Epidermal melanocyte (primary cell): ENCODE measurements at regions not wholly inside any gene's neighbourhood (a gene's known extent, or its start where the extent isn't known, plus 50 kb on each side); places are given as distances from the start of the nearest gene placed in this dataset.

Experiments used
- DNase-seq: peaks from one replicate; pipeline ENCODE4 v3.0.0; 2011; ENCODE audit warnings: low spot score; ENCODE audit not compliant: insufficient read length

DNA sequence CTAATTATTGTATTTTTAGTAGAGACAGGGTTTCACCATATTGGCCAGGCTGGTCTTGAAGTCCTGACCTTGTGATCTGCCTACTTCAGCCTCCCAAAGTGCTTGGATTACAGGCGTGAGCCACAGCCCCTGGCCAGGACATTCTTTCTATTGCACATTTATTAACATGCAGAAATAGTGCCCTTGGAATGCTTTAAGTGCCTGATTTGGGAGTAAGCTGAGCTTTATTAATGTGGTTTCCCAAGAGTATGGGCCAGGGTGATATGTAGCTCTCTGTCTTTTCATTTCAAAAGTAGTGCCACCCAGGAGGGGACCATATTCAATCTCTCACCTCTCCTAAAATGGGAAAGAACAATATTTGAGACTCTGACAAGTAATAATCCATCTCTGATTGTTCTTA is 970.7 kb downstream of the KCNMA1 start:
- no peak for DNase-seq

DNA sequence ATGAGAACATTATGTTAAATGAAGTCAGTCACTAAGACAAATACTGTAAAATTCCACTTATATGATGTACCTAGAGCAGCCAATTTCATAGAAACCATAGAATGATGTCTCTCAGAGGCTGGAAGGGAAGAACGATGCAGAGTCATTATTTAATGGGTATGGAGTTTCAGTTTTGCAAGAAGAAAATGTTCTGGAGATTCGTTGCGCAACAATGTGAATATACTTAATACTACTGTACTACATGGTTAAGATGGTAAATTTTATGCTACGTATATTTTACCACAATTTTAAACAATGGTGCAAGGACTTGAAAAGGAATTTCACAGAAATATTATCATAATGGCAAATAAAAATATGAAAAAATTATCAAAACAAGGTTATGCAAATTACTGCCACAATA is 972.6 kb downstream of the KCNMA1 start:
- DNase-seq, result no peak

DNA sequence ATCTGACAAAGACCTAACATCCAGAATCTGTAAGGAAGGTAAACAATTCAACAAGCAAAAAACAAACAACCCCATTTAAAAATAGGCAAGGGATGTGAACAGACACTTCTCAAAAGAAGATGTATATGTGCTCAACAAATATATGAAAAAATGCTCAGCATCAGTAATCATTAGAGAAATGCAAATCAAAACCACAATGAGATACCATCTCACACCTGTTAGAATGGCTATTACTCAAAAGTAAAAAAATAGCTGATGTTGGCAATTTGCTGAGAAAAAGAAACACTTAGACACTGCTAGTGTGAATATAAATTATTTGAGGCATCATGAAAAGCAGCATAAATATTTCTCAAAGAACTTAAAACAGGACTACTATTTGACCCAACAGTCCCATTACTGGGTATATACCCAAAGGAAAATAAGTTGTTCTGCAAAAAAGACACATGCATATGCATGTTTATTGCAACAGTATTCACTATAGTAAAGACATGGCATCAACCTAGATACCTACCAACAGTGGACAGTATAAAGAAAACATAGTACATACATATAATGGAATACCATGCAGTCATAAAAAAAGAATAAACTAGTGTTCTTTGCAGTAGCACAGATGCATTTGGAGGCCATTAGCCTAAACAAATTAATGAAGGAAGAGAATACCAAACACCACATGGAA is 980.1 kb downstream of the KCNMA1 start:
- no peak for DNase-seq

DNA sequence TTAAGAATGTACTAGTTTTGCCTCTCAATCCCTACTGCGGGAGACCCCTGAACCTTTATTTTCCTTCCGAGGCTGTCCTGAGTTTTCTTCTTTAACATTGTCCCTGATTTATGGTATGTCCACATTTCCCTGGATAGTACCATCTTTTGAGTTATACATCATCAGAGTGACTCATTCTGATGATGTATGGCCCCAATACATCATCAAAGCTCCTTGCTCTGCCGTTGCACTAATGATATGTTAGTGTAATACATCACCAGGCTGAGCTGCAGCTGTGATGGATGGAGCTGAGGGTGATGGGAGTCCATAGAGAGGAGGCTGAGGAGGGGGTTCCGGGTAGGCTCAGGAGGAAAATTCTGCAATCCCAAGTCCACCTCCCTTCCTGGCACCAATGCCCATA is 986.5 kb downstream of the KCNMA1 start:
- no peak for DNase-seq

GRCh38 chr10:76649723-76650127 is 987.9 kb downstream of the KCNMA1 start:
- no peak for DNase-seq

- DNase-seq, result no peak
These were observed 988.4 kb downstream of the KCNMA1 start for GRCh38 chr10:76649254-76649653.

GRCh38 chr10:76647301-76647700 is 990.3 kb downstream of the KCNMA1 start:
- DNase-seq, result no peak

GRCh38 chr10:76645341-76645740 is 992.3 kb downstream of the KCNMA1 start:
- no peak for DNase-seq

DNA sequence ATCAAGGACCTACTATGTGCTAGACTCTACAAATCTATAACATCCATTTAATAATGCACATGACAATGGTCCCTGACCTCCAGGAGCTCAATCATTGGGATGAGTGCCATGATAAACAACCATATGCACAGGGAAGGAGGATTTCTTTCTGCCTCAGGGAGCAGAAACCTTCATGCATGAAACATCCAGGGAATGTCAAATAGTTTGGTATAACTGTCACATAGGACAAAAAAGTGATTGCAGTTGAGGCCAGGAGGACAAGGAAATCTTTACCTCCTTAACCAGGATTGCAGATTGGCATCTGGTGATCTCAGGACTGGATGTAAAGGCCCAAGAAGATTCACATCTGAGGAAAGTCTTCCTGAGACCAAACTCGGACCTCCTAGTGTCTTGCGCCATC is 993.1 kb downstream of the KCNMA1 start:
- DNase-seq, result no peak

GRCh38 chr10:76643511-76643911 is 994.1 kb downstream of the KCNMA1 start:
- DNase-seq, result no peak

DNA sequence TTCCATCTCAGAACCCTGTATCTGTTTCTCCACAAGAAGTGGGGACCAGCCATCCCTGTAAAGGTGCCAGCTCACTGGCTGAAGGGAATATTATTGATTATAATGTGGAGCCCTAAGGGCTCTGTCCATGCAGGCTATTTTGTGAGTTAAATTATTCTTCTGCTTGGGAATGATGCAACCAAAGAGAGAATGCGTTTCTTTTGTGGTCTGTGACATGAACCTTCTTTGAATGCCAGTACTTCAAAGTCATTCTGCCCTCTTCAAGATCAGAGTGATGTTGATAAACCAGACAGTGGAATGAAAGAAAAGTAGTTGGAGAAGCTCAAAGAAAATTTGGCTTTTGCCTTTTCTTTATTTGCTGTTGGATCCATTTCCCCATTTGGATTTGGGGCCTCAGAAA is 995.2 kb downstream of the KCNMA1 start:
- no peak for DNase-seq

- DNase-seq, result no peak
These were observed 996.4 kb downstream of the KCNMA1 start for GRCh38 chr10:76641215-76641614.

GRCh38 chr10:76640806-76641205 is 996.8 kb downstream of the KCNMA1 start:
- no peak for DNase-seq

DNA sequence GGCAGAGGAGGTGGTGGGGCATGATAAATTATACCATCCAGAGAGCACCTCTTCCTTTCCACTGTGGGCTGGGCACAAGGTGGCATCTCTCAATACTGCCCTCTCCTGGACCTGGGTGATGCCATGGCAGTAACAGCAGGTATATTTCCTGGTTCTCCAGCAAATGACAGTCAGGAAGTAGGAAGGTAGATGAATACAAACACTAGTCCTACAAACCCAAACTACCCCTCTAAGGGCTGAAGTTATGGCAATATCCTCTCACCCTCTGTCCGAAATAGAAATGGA is 1004.9 kb downstream of the KCNMA1 start:
- DNase-seq, result no peak

DNA sequence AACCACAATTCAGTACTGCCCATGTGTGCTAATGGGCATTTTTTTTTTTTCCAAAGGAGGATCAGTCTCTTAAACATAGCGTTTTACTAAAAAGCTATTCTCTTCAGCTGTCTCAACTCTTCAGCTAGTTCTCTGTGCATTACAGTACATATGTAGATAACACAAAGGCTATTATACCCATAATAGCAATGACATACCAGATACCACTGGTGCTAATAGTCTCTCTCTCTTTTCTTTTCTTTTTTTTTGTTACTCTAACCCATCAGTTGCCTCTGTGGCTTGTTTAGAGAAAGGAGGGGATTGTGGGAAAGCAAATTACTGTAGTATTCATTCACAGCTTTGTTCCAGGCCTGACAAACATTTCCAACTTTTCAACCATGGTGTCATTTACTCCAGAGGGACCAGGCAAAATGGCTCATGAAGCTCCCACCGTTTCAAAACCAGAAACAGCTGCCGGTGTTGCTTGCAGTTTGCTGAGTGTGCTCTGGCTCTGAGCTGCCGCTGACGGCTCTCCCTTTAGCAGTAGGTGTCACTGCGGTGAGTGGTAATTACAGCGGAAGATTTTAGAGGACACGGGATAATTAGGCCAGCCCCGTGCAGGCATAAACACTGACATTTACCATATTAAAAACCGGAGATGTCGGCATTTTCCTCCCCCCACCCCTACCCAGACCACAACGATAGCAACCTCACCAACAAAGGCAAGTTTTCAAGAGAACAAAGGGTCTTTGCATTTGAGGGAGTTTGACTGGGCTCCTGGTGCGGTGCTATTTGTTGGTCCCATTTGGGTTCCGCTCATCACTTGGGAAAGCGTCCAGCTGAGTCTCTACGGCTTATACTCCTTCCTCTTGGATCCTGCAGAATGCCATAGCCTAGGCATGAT is 1005.5 kb downstream of the KCNMA1 start:
- DNase-seq, result no peak

- no peak for DNase-seq
These were observed 1006.5 kb downstream of the KCNMA1 start for GRCh38 chr10:76631036-76631670.

GRCh38 chr10:76628801-76629200 is 1008.8 kb downstream of the KCNMA1 start:
- no peak for DNase-seq

DNA sequence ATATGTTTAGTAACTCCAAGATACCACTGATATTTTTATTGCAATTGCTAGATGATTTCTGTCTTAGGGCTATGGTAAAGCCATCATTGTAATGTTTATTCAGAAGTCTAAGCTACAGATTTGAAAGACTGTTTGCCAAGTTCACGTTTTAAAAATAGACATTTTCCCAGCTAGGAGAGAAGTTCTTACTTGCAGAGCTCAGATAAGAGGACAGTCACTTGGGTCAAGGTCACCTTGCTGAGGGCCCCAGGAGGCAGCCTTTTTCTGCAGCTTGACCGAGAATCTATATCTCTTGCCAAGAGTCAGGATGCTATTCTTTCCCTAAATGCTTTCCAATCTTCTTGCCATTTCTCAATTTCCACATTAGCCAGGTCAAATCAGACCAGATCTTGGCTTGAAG is 1011.2 kb downstream of the KCNMA1 start:
- no peak for DNase-seq

DNA sequence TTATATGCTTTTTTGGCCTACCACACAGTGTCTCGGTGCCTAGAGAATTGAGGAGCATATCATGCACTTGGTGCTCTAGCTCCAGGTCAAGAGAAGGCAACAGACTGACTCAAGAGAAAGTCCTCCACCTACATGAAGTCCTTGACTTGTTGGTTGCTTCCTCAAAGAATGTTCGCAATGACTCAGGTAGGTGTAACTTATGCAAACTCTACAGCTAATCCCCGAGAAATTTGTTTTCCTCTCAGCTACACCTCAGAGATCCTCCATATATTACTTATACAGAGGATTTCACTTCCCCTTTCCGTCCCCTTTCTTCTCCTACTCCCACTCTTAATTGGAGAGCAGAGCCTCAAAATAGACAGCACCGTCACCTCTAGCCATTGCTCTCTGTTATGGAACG is 1013.1 kb downstream of the KCNMA1 start:
- no peak for DNase-seq

GRCh38 chr10:76621886-76622620 is 1015.6 kb downstream of the KCNMA1 start:
- DNase-seq, result no peak

DNA sequence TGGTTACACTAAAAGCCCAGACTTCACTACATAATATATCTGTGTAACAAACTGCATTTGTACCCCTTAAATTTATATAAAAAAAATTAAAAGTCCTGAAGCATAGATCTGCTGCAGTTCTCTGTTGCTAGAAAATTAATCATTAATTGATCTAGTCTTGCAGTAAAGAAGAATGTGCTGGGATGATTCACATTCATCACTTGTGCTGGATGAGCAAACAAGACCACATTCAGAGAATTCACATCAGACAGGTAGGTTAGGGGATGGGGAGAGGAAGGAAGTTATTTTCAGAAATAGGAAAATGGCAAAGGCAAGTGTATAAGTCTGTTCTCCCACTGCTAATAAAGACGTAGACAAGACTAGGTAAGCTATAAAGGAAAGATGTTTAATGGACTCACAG is 1019.0 kb downstream of the KCNMA1 start:
- no peak for DNase-seq

GRCh38 chr10:76618171-76618570 is 1019.4 kb downstream of the KCNMA1 start:
- DNase-seq, result no peak
